ENCODE measurements at regions not wholly inside any gene's neighbourhood (a gene's known extent, or its start where the extent isn't known, plus 50 kb on each side); places are given as distances from the start of the nearest gene placed in this dataset.
A peak's percentile ranks its signal among the peaks of the same experiment; 100 is the strongest.

- FAIRE-seq (no peak), DNase-seq (ENCODE audit: extremely low read depth in 1 of 4, low spot score in 3 of 4) (no peak), ATAC-seq (no peak)
- TF ChIP-seq PHF8 (IDR thresholded peaks at IDR 0.05; ENCODE audit: borderline replicate concordance, low read length), result no peak
- TF ChIP-seq, protein P1, sequence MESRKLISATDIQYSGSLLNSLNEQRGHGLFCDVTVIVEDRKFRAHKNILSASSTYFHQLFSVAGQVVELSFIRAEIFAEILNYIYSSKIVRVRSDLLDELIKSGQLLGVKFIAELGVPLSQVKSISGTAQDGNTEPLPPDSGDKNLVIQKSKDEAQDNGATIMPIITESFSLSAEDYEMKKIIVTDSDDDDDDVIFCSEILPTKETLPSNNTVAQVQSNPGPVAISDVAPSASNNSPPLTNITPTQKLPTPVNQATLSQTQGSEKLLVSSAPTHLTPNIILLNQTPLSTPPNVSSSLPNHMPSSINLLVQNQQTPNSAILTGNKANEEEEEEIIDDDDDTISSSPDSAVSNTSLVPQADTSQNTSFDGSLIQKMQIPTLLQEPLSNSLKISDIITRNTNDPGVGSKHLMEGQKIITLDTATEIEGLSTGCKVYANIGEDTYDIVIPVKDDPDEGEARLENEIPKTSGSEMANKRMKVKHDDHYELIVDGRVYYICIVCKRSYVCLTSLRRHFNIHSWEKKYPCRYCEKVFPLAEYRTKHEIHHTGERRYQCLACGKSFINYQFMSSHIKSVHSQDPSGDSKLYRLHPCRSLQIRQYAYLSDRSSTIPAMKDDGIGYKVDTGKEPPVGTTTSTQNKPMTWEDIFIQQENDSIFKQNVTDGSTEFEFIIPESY (CRISPR knock-in tag; IDR thresholded peaks at IDR 0.05), result no peak
- peak; percentile 47; the same call in 1 of the 2 replicates for TF ChIP-seq FOXJ2 (tag; IDR thresholded peaks at IDR 0.05)
- in situ Hi-C loops (cut with MboI) (no loop called here), intact Hi-C loops (cut with micrococcal nuclease) (no loop called here)
- WGBS (ENCODE audit: insufficient coverage, low coverage, missing lambda C conversion rate), result 17% methylated on average over 2 of the region's 2 CpGs
- Histone ChIP-seq H3K79me2 (ENCODE audit: control insufficient read depth, insufficient read depth, low read length) (no peaks in the 10 kb centered on the region), H3K4me3 (no peak overlapping the region), H3K9me1 (ENCODE audit: control insufficient read depth, insufficient read depth, low read length) (no peaks in the 10 kb centered on the region), H3K27ac (ENCODE audit: extremely low read depth, low read depth, low read length) (no peak overlapping the region), H4K20me1 (replicated peaks; ENCODE audit: control insufficient read depth, insufficient read depth, low read length) (no peaks in the 10 kb centered on the region), H2AFZ (ENCODE audit: low read depth, low read length) (no peak overlapping the region; the same call in 1 of the 2 replicates), H3K9me3 (replicated peaks; ENCODE audit: control insufficient read depth, insufficient read depth, low read depth, low read length) (no peaks in the 10 kb centered on the region; the same call in 1 of the 2 replicates), H3K4me2 (ENCODE audit: insufficient read depth, low read length) (no peak overlapping the region), H3K4me1 (replicated peaks in 1 of 2; ENCODE audit: control insufficient read depth in 2 of 2, insufficient read depth in 2 of 2, low read length in 2 of 2) (no peaks in the 10 kb centered on the region), H3K36me3 (ENCODE audit: control insufficient read depth, insufficient read depth, low read length) (no peaks in the 10 kb centered on the region), H3K27me3 (ENCODE audit: control insufficient read depth in 2 of 2, insufficient read depth in 2 of 2, low read length in 2 of 2) (no peaks in the 10 kb centered on the region), H3K9ac (ENCODE audit: insufficient read depth in 1 of 2, low read depth in 2 of 2, low read length in 2 of 2) (no peak overlapping the region)
- ChIA-PET POLR2A (no interaction called here), CTCF (ENCODE audit: low intra/inter-chr PET ratio) (no interaction called here)
- BruUV-seq (replicated peaks), result no TSS peak
Observed at GRCh38 chr12:31868965-31869364, 90.2 kb upstream of the RESF1 start.

DNA sequence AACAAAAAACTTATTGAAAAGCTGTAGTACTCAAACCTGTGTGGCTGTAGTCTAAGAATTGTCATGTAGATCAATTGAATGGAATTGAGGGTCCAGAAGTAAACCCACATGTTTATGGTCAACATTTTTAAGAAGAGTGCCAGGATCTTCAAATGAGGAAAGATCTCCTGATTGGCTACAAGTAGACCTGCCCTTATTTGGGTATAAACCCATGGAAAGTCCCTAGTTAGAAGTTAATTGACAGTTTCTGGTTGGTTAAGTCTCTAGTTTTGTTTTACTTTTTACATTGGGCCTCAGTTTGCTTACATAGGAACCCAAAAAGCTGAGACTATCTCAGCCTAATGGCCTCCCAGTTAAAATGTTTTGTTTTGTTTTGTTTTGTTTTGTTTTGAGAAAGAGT is 91.9 kb upstream of the RESF1 start:
- Histone ChIP-seq H3K27ac (ENCODE audit: extremely low read depth, low read depth, low read length) (no peak overlapping the region), H3K9me3 (replicated peaks; ENCODE audit: control insufficient read depth, insufficient read depth, low read depth, low read length) (no peaks in the 10 kb centered on the region; the same call in 1 of the 2 replicates), H4K20me1 (replicated peaks; ENCODE audit: control insufficient read depth, insufficient read depth, low read length) (no peaks in the 10 kb centered on the region), H3K9me1 (ENCODE audit: control insufficient read depth, insufficient read depth, low read length) (no peaks in the 10 kb centered on the region), H3K79me2 (ENCODE audit: control insufficient read depth, insufficient read depth, low read length) (no peaks in the 10 kb centered on the region), H3K9ac (ENCODE audit: insufficient read depth in 1 of 2, low read depth in 2 of 2, low read length in 2 of 2) (no peak overlapping the region), H3K4me2 (ENCODE audit: insufficient read depth, low read length) (no peak overlapping the region), H3K4me1 (replicated peaks in 1 of 2; ENCODE audit: control insufficient read depth in 2 of 2, insufficient read depth in 2 of 2, low read length in 2 of 2) (no peaks in the 10 kb centered on the region), H2AFZ (ENCODE audit: low read depth, low read length) (no peak overlapping the region), H3K27me3 (ENCODE audit: control insufficient read depth in 2 of 2, insufficient read depth in 2 of 2, low read length in 2 of 2) (no peaks in the 10 kb centered on the region), H3K36me3 (ENCODE audit: control insufficient read depth, insufficient read depth, low read length) (no peaks in the 10 kb centered on the region), H3K4me3 (no peak overlapping the region)
- intact Hi-C loops (cut with micrococcal nuclease) (no loop called here), in situ Hi-C loops (cut with MboI) (no loop called here)
- CTCF ChIA-PET (ENCODE audit: low intra/inter-chr PET ratio), result no interaction called here
- no TSS peak for BruUV-seq (replicated peaks)
- POLR2A ChIA-PET, result no interaction called here
- ATAC-seq (no peak), FAIRE-seq (no peak), DNase-seq (ENCODE audit: extremely low read depth in 1 of 4, low spot score in 3 of 4) (no peak)
- TF ChIP-seq SRF (CRISPR knock-in tag; IDR thresholded peaks at IDR 0.05), result peak in 1 of 2 experiments; percentile 89; a peak in 2 of 4 replicates
- TF ChIP-seq, protein P2, sequence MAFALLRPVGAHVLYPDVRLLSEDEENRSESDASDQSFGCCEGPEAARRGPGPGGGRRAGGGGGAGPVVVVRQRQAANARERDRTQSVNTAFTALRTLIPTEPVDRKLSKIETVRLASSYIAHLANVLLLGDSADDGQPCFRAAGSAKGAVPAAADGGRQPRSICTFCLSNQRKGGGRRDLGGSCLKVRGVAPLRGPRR (CRISPR knock-in tag; IDR thresholded peaks at IDR 0.05), result no peak

Measured in K562 (cell line).